Right cardiac atrium (tissue), 5 donors: ENCODE measurements at regions not wholly inside any gene's neighbourhood (a gene's known extent, or its start where the extent isn't known, plus 50 kb on each side); places are given as distances from the start of the nearest gene placed in this dataset.

Experiments
- ATAC-seq, 2 donors: fragments of 200-7000 bp; cut with Tn5 transposase; one replicate each; pipeline versions ENCODE4 v1.8.0 to v1.9.1; 2020; ENCODE audit warnings: moderate library complexity in 2 of 2, mild to moderate bottlenecking in 1 of 2
- DNase-seq, 3 donors: peaks; one replicate each; pipeline ENCODE4 v3.0.0-alpha.2; 2020
- H3K27ac ChIP-seq: one replicate; pipeline ENCODE4 v1.5.1; 2013; ENCODE audit warnings: mild to moderate bottlenecking, low read length, control low read depth, moderate library complexity
- H3K27me3 ChIP-seq: one replicate; pipeline ENCODE4 v1.6.1; 2013; ENCODE audit not compliant: control insufficient read depth, insufficient read depth
- H3K4me1 ChIP-seq: one replicate; pipeline ENCODE4 v1.6.1; 2013; ENCODE audit warnings: low read length; ENCODE audit not compliant: control insufficient read depth, insufficient read depth
- H3K4me3 ChIP-seq: one replicate; pipeline ENCODE4 v1.5.1; 2013; ENCODE audit warnings: low read length, control low read depth
- H3K9me3 ChIP-seq: one replicate; pipeline ENCODE4 v1.6.1; 2013; ENCODE audit warnings: low read length; ENCODE audit not compliant: control insufficient read depth
- WGBS: extraction: QIAGEN DNeasy Blood & Tissue Kit; methylation state at CpG from one replicate; pipeline ENCODE4 v1.1.7; 2013; 5-methylcytosine and 5-hydroxymethylcytosine counted together
- intact Hi-C, 4 donors: fragments of 100-400 bp; cut with DNase I; formaldehyde crosslinking; loops; one replicate each; pipeline versions ENCODE4 v1.11.0 to v1.14.0; 2022 to 2023
- donor health status: healthy with polysubstance abuse.
- donor health status: DM: no; HTN: yes; CAD: no.
- donor health status: DM: no; HTN: no; CAD: no.
- donor health status: DM: no; HTN: yes; CAD: no; lungs with severe emphysema.
- donor health status: DM: yes; HTN: yes; CAD: no.

- intact Hi-C loops: loop anchor here in 1 of 4 donors (10.0 kb wide), 1 partner anchor 81 kb away; no protein-coding TSS in a partner anchor
- WGBS: 84% methylated on average over 4 of the region's 4 CpGs
Observed at GRCh38 chr5:124996023-124996763, 249.8 kb upstream of the ZNF608 start.

GRCh38 chr5:124996764-124997077, 250.3 kb upstream of the ZNF608 start:
- no peak for DNase-seq
- 83% methylated on average over 3 of the region's 3 CpGs for WGBS
- Histone ChIP-seq H3K27ac (no peak overlapping the region), H3K27me3 (no peaks in the 10 kb centered on the region), H3K4me1 (no peaks in the 10 kb centered on the region), H3K9me3 (no peaks in the 10 kb centered on the region), H3K4me3 (no peak overlapping the region)
- ATAC-seq: no peak
- intact Hi-C loops: loop anchor here in 1 of 4 donors (10.0 kb wide), 1 partner anchor 82 kb away; no protein-coding TSS in a partner anchor

More at GRCh38 chr5:124996023-124996763, 249.8 kb upstream of the ZNF608 start:
- no peak for ATAC-seq
- no peak for DNase-seq
- Histone ChIP-seq H3K27ac (no peak overlapping the region), H3K4me1 (no peaks in the 10 kb centered on the region), H3K27me3 (no peaks in the 10 kb centered on the region), H3K9me3 (no peaks in the 10 kb centered on the region), H3K4me3 (no peak overlapping the region)

GRCh38 chr5:124997186-124997893, 250.9 kb upstream of the ZNF608 start:
- Histone ChIP-seq H3K9me3 (no peaks in the 10 kb centered on the region), H3K4me1 (no peaks in the 10 kb centered on the region), H3K27ac (no peak overlapping the region), H3K4me3 (no peak overlapping the region), H3K27me3 (no peaks in the 10 kb centered on the region)
- DNase-seq (no peak), ATAC-seq (no peak)
- WGBS: 90% methylated on average over 3 of the region's 3 CpGs
- intact Hi-C loops: loop anchor here in 1 of 4 donors (10.0 kb wide), 1 partner anchor 83 kb away; no protein-coding TSS in a partner anchor

- Histone ChIP-seq H3K4me3 (no peak overlapping the region), H3K4me1 (no peaks in the 10 kb centered on the region), H3K9me3 (no peaks in the 10 kb centered on the region), H3K27ac (no peak overlapping the region), H3K27me3 (no peaks in the 10 kb centered on the region)
- WGBS: 98% methylated on average over 1 of the region's 1 CpG
- DNase-seq (no peak), ATAC-seq (no peak)
- intact Hi-C loops: loop anchor here in 1 of 4 donors (10.0 kb wide), 1 partner anchor 84 kb away; no protein-coding TSS in a partner anchor
Observed at GRCh38 chr5:124998520-124998919, 252.1 kb upstream of the ZNF608 start.

- ATAC-seq: no peak
- H3K4me3 ChIP-seq: no peak overlapping the region
Observed at GRCh38 chr5:125002727-125003598, 256.5 kb upstream of the ZNF608 start.

GRCh38 chr5:125004009-125004408, 257.6 kb upstream of the ZNF608 start:
- intact Hi-C loops: no loop called here
- 93% methylated on average over 5 of the region's 5 CpGs for WGBS
- ATAC-seq: no peak

More at GRCh38 chr5:125002727-125003598, 256.5 kb upstream of the ZNF608 start:
- no peaks in the 10 kb centered on the region for H3K9me3 ChIP-seq
- DNase-seq: no peak
- no peak overlapping the region for H3K27ac ChIP-seq
- intact Hi-C loops: no loop called here
- no peaks in the 10 kb centered on the region for H3K27me3 ChIP-seq
- WGBS: 88% methylated on average over 1 of the region's 1 CpG
- no peaks in the 10 kb centered on the region for H3K4me1 ChIP-seq

GRCh38 chr5:125005266-125005665, 258.8 kb upstream of the ZNF608 start:
- no peak for DNase-seq
- 28% methylated on average over 4 of the region's 4 CpGs for WGBS
- Histone ChIP-seq H3K27ac (no peak overlapping the region), H3K27me3 (no peaks in the 10 kb centered on the region), H3K4me1 (no peaks in the 10 kb centered on the region), H3K9me3 (no peaks in the 10 kb centered on the region), H3K4me3 (peak overlapping the region; percentile 42)
- intact Hi-C loops: loop anchor here in 1 of 4 donors (5.0 kb wide), 1 partner anchor 263 kb away; no protein-coding TSS in a partner anchor
- ATAC-seq: no peak

More at GRCh38 chr5:125004009-125004408, 257.6 kb upstream of the ZNF608 start:
- no peak for DNase-seq
- H3K27ac ChIP-seq: no peak overlapping the region
- no peaks in the 10 kb centered on the region for H3K27me3 ChIP-seq
- H3K4me3 ChIP-seq: no peak overlapping the region
- H3K9me3 ChIP-seq: no peaks in the 10 kb centered on the region
- H3K4me1 ChIP-seq: no peaks in the 10 kb centered on the region

GRCh38 chr5:125006011-125006685, 259.7 kb upstream of the ZNF608 start:
- Histone ChIP-seq H3K4me3 (no peak overlapping the region), H3K4me1 (no peaks in the 10 kb centered on the region), H3K9me3 (no peaks in the 10 kb centered on the region), H3K27ac (no peak overlapping the region), H3K27me3 (no peaks in the 10 kb centered on the region)
- intact Hi-C loops: loop anchor here in 1 of 4 donors (5.0 kb wide), 1 partner anchor 264 kb away; no protein-coding TSS in a partner anchor
- no peak for ATAC-seq
- no peak for DNase-seq
- WGBS: 57% methylated on average over 5 of the region's 5 CpGs

- 76% methylated on average over 7 of the region's 7 CpGs for WGBS
- no peak for DNase-seq
Observed at GRCh38 chr5:125010356-125010755, 263.9 kb upstream of the ZNF608 start.

GRCh38 chr5:125011014-125011413, 264.6 kb upstream of the ZNF608 start:
- Histone ChIP-seq H3K9me3 (no peaks in the 10 kb centered on the region), H3K27me3 (no peaks in the 10 kb centered on the region), H3K27ac (peak overlapping the region; percentile 6), H3K4me3 (no peak overlapping the region), H3K4me1 (no peaks in the 10 kb centered on the region)
- 82% methylated on average over 5 of the region's 5 CpGs for WGBS
- DNase-seq: no peak
- intact Hi-C loops: no loop called here
- peak in 1 of 2 donors; percentile 16 for ATAC-seq

More at GRCh38 chr5:125010356-125010755, 263.9 kb upstream of the ZNF608 start:
- intact Hi-C loops: no loop called here
- H3K4me3 ChIP-seq: no peak overlapping the region
- H3K27me3 ChIP-seq: no peaks in the 10 kb centered on the region
- ATAC-seq: no peak
- no peaks in the 10 kb centered on the region for H3K4me1 ChIP-seq
- H3K9me3 ChIP-seq: no peaks in the 10 kb centered on the region
- no peak overlapping the region for H3K27ac ChIP-seq
